H1 (cell line): ENCODE measurements at regions not wholly inside any gene's neighbourhood (a gene's known extent, or its start where the extent isn't known, plus 50 kb on each side); places are given as distances from the start of the nearest gene placed in this dataset.

Experiments used
- CBX8 ChIP-seq: fragments of 300-800, 300-1000 bp; sonication (generic); IDR thresholded peaks from 2 replicates; pipeline ENCODE4 v1.7.1; 2016; ENCODE audit warnings: low read depth, low read length, borderline replicate concordance
- KDM1A ChIP-seq: fragments of 200-600, 300-600 bp; sonication (generic); IDR thresholded peaks from 2 replicates; pipeline ENCODE4 v1.7.1; 2016; ENCODE audit warnings: mild to moderate bottlenecking, low read length, borderline replicate concordance
- RAD21 ChIP-seq, 2 experiments: IDR thresholded peaks in 1 of 2; conservative IDR thresholded peaks in 1 of 2; 2 replicates each; pipeline ENCODE4 v1.6.1; 2011; ENCODE audit warnings: low read depth in 2 of 2, low read length in 2 of 2, improper control_type of control experiment in 1 of 2, inconsistent platforms in 1 of 2, mild to moderate bottlenecking in 1 of 2, moderate library complexity in 1 of 2
- RBBP5 ChIP-seq: IDR thresholded peaks from 2 replicates; pipeline ENCODE4 v1.7.1; 2012; ENCODE audit warnings: low read depth, mild to moderate bottlenecking, inconsistent platforms, low read length, moderate library complexity, borderline replicate concordance
- TAF7 ChIP-seq: optimal IDR thresholded peaks from 2 replicates; pipeline ENCODE3; 2011; ENCODE audit warnings: low read depth, mild to moderate bottlenecking, inconsistent platforms, low read length, moderate library complexity, borderline replicate concordance
- ZNF274 ChIP-seq: IDR thresholded peaks from 2 replicates; pipeline ENCODE4 v1.7.0; 2012; ENCODE audit warnings: low read length, borderline replicate concordance; ENCODE audit errors: extremely low read depth

- TF ChIP-seq RAD21 (IDR thresholded peaks at IDR 0.05 in 1 of 2, conservative IDR thresholded peaks at IDR 0.05 in 1 of 2; ENCODE audit: low read depth in 2 of 2, low read length in 2 of 2) (peak; percentile 24 to 38; a peak in 3 of 4 replicates), CBX8 (no peak), KDM1A (no peak), RBBP5 (no peak), ZNF274 (no peak), TAF7 (no peak)
These were observed 1718.8 kb upstream of the PCDH10 start (continued) for GRCh38 chr4:131430302-131430701.
